GM21528 (cell line): ENCODE measurements at regions not wholly inside any gene's neighbourhood (a gene's known extent, or its start where the extent isn't known, plus 50 kb on each side); places are given as distances from the start of the nearest gene placed in this dataset.

ENCODE experiments used
- ATAC-seq: cut with Tn5 transposase; IDR thresholded peaks from one replicate; pipeline ENCODE4 v1.9.1; 2021; ENCODE audit warnings: mild to moderate bottlenecking, moderate library complexity; ENCODE audit not compliant: unreplicated experiment, low FRiP score

- no peak for ATAC-seq
Measured at GRCh38 chr20:57869951-57870315, 160.1 kb upstream of the PMEPA1 start.

GRCh38 chr20:57869291-57869950, 159.6 kb upstream of the PMEPA1 start:
- no peak for ATAC-seq

GRCh38 chr20:57868310-57868709, 158.5 kb upstream of the PMEPA1 start:
- ATAC-seq, result no peak

- ATAC-seq, result no peak
Measured at GRCh38 chr20:57867807-57868206, 158.0 kb upstream of the PMEPA1 start.

- no peak for ATAC-seq
Measured at GRCh38 chr20:57867181-57867803, 157.5 kb upstream of the PMEPA1 start.

- ATAC-seq, result no peak
Measured at GRCh38 chr20:57866250-57867106, 156.7 kb upstream of the PMEPA1 start.

GRCh38 chr20:57865266-57865665, 155.5 kb upstream of the PMEPA1 start:
- no peak for ATAC-seq

GRCh38 chr20:57860576-57860975, 150.8 kb upstream of the PMEPA1 start:
- no peak for ATAC-seq

- ATAC-seq, result no peak
Measured at GRCh38 chr20:57857969-57858368, 148.2 kb upstream of the PMEPA1 start.

GRCh38 chr20:57857118-57857517, 147.3 kb upstream of the PMEPA1 start:
- ATAC-seq, result no peak

GRCh38 chr20:57856658-57857057, 146.8 kb upstream of the PMEPA1 start:
- no peak for ATAC-seq

- no peak for ATAC-seq
Measured at GRCh38 chr20:57851796-57852195, 142.0 kb upstream of the PMEPA1 start.

- ATAC-seq, result no peak
Measured at GRCh38 chr20:57851025-57851682, 141.3 kb upstream of the PMEPA1 start.

GRCh38 chr20:57849521-57850215, 139.9 kb upstream of the PMEPA1 start:
- ATAC-seq, result no peak

- no peak for ATAC-seq
Measured at GRCh38 chr20:57849121-57849520, 139.3 kb upstream of the PMEPA1 start.

- ATAC-seq, result no peak
Measured at GRCh38 chr20:57848282-57848681, 138.5 kb upstream of the PMEPA1 start.

GRCh38 chr20:57847104-57847503, 137.3 kb upstream of the PMEPA1 start:
- ATAC-seq, result no peak

GRCh38 chr20:57844626-57845596, 135.1 kb upstream of the PMEPA1 start:
- no peak for ATAC-seq

- ATAC-seq, result no peak
Measured at GRCh38 chr20:57843941-57844625, 134.3 kb upstream of the PMEPA1 start.
